ENCODE measurements at regions not wholly inside any gene's neighbourhood (a gene's known extent, or its start where the extent isn't known, plus 50 kb on each side); places are given as distances from the start of the nearest gene placed in this dataset.
A peak's percentile ranks its signal among the peaks of the same experiment; 100 is the strongest.

GRCh38 chr14:49427117-49427516, 159.1 kb downstream of the RPS29 start:
- no peak for TF ChIP-seq CTCF (IDR thresholded peaks at IDR 0.05; ENCODE audit: insufficient read depth, low read depth, low read length, missing control alignments)
- DNase-seq (ENCODE audit: low read depth), result no peak
- no peak overlapping the region for H3K4me3 ChIP-seq (ENCODE audit: low read depth, low read length)

DNA sequence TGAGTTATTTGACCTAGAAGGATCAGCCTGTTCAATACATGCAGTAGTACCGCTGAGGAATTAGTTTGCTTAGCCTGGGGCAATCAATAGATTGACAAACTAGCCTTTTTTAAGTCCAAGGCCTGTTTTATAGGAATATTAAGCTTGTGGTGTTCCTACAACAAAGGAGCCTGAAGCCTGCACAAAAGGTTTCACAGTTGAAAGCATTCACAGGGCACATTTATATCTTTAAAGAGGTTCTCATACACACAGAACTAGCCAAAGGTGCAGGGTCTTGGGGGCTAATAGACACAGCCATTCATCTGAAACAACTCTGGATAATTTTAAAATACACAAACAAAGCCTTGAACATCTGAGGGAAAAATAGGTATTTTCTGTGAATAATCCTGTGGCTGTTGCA, 160.3 kb downstream of the RPS29 start:
- no peak overlapping the region for H3K4me3 ChIP-seq (ENCODE audit: low read depth, low read length)
- no peak for TF ChIP-seq CTCF (IDR thresholded peaks at IDR 0.05; ENCODE audit: insufficient read depth, low read depth, low read length, missing control alignments)
- DNase-seq (ENCODE audit: low read depth), result no peak

DNA sequence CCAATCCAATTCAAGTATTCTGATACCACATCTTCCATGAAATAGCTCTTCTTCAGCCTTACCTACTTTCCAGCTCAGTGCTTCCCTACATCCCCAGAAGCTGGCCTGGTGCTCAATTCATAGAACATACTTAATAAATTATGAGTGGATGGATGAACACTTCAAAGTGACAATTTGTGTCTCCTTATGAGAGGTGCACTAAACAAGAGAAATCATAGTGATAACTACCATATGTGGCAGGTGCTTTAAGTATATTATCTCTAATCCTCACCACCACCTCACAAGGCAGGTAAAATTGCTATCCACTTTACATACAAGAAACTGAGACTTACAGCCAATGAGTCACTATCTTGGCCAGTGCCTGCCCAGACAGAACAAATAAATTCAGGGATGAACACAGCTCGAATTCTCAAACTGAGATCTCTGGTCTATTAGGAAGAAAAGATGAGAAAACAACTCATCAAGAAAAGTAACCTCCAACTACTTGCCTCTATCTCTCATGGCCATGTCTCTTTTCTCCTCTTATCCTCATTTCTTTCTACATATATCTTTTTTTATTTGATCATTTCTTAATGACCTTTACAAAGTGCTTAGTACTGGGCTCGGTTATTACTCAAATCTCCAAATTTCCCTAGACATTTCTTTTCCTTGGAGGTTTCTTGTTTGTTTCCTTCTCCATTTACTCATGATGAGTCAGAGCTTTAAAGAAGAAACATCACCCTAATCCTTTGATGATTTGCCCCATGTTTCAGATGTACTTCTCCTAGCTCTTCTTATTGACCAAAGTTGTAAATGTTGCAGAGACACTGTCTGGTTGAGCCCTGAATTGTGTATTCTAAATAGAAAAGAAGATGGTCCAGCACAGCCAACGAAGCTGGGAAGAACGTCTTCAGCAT, 161.5 kb downstream of the RPS29 start:
- no peak for TF ChIP-seq CTCF (IDR thresholded peaks at IDR 0.05; ENCODE audit: insufficient read depth, low read depth, low read length, missing control alignments)
- no peak overlapping the region for H3K4me3 ChIP-seq (ENCODE audit: low read depth, low read length)
- no peak for DNase-seq (ENCODE audit: low read depth)

DNA sequence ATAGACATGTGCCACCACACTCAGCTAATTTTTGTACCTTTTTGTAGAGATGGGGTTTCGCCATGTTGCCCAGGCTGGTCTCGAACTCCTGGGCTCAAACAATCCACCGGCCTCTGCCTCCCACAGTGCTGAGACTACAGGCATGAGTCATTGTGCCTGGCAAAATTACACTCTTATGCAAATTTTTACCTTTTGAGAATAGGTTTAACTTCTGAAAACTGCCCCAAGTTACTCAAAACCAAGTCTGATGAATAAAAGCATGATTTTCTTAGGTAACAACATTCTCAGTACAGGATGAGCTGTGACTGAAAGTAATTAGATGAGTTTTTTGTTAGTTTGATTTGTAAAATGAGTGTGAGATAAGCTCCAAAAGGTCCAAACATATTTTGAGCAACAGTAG, 166.0 kb downstream of the RPS29 start:
- H3K4me3 ChIP-seq (ENCODE audit: low read depth, low read length), result no peak overlapping the region
- TF ChIP-seq CTCF (IDR thresholded peaks at IDR 0.05; ENCODE audit: insufficient read depth, low read depth, low read length, missing control alignments), result no peak
- DNase-seq (ENCODE audit: low read depth), result peak; percentile 26

- H3K4me3 ChIP-seq (ENCODE audit: low read depth, low read length), result no peak overlapping the region
- no peak for TF ChIP-seq CTCF (IDR thresholded peaks at IDR 0.05; ENCODE audit: insufficient read depth, low read depth, low read length, missing control alignments)
- no peak for DNase-seq (ENCODE audit: low read depth)
These were observed 167.4 kb downstream of the RPS29 start for GRCh38 chr14:49418789-49419188.

DNA sequence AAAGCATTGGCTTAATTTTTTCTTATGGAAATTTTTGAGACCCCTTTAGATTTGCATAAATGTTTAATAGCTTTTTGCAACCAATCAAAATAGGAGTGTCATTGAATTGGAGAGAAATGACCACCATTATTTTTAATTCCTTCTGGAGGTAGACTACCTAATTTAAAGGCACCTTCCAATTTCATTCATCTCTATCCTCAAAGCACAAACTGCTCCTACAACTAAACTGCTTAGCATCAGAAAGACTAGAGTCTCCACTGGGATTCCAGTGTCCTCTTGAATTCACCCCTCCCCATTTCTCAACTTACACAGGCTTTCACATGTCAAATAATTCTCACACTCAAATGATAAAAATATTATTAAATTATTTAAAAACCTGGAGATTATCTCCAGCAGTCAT, 168.4 kb downstream of the RPS29 start:
- TF ChIP-seq CTCF (IDR thresholded peaks at IDR 0.05; ENCODE audit: insufficient read depth, low read depth, low read length, missing control alignments), result no peak
- no peak overlapping the region for H3K4me3 ChIP-seq (ENCODE audit: low read depth, low read length)
- no peak for DNase-seq (ENCODE audit: low read depth)
